WTC11 (cell line): ENCODE measurements at regions not wholly inside any gene's neighbourhood (a gene's known extent, or its start where the extent isn't known, plus 50 kb on each side); places are given as distances from the start of the nearest gene placed in this dataset.
A peak's percentile ranks its signal among the peaks of the same experiment; 100 is the strongest.

Source experiments
- ATAC-seq: fragments of 200-7000 bp; cut with Tn5 transposase; 2 replicates; pipeline ENCODE4 v1.10.0; 2021; ENCODE audit warnings: mild to moderate bottlenecking, moderate library complexity
- CTCF ChIA-PET: fragments of 300-600 bp; sonication (Branson Sonifier 250); formaldehyde crosslinking; loops from one replicate; lab custom pipeline; 2021; ENCODE audit warnings: antibody characterized with exemption; lab: Charles Lee
- POLR2A ChIA-PET: fragments of 350-600 bp; sonication (Branson Sonifier 250); formaldehyde crosslinking; loops from one replicate; lab custom pipeline; 2021; ENCODE audit warnings: antibody characterized with exemption; lab: Charles Lee
- DNase-seq: peaks from one replicate; pipeline ENCODE4 v3.0.0; 2021; ENCODE audit warnings: low spot score
- H3K27ac Mint-ChIP-seq: 2 replicates; pipeline ENCODE4 v1.8.0; 2021; ENCODE audit warnings: mixed read lengths
- H3K27me3 Mint-ChIP-seq: 2 replicates; pipeline ENCODE4 v1.8.0; 2021; ENCODE audit warnings: low read depth, mild to moderate bottlenecking, moderate library complexity, mixed read lengths
- H3K36me3 Mint-ChIP-seq: 2 replicates; pipeline ENCODE4 v1.8.0; 2021; ENCODE audit warnings: mixed read lengths
- H3K4me1 Mint-ChIP-seq: 2 replicates; pipeline ENCODE4 v1.8.0; 2022; ENCODE audit warnings: mixed read lengths
- H3K4me3 Mint-ChIP-seq: 2 replicates; pipeline ENCODE4 v1.8.0; 2021; ENCODE audit warnings: mild to moderate bottlenecking, moderate library complexity, mixed read lengths
- H3K9me3 Mint-ChIP-seq: 2 replicates; pipeline ENCODE4 v1.8.0; 2021; ENCODE audit warnings: mixed read lengths
- ATF1 ChIP-seq: sonication (generic); formaldehyde crosslinking; IDR thresholded peaks from 2 replicates; pipeline ENCODE4 v1.8.1; 2023; ENCODE audit warnings: mild to moderate bottlenecking, moderate library complexity, missing genetic modification reagents
- CBFB ChIP-seq: sonication (generic); formaldehyde crosslinking; IDR thresholded peaks from 2 replicates; pipeline ENCODE4 v1.8.1; 2022; ENCODE audit warnings: mild to moderate bottlenecking, low read depth, missing genetic modification reagents
- CDX4 ChIP-seq: fragments of 250-450 bp; sonication (Bioruptor Pico); IDR thresholded peaks from 2 replicates; pipeline ENCODE4 v1.9.0; 2021; ENCODE audit warnings: moderate library complexity, mild to moderate bottlenecking, inconsistent platforms, borderline replicate concordance
- EMX1 ChIP-seq: fragments of 250-450 bp; sonication (Bioruptor Pico); IDR thresholded peaks from 2 replicates; pipeline ENCODE4 v1.8.0; 2021; ENCODE audit warnings: mild to moderate bottlenecking
- MAX ChIP-seq: sonication (generic); formaldehyde crosslinking; IDR thresholded peaks from 2 replicates; pipeline ENCODE4 v1.8.0; 2022; ENCODE audit warnings: mild to moderate bottlenecking, missing genetic modification reagents
- NFYB ChIP-seq: sonication (generic); formaldehyde crosslinking; conservative IDR thresholded peaks from 2 replicates; pipeline ENCODE4 v1.8.0; 2022; ENCODE audit warnings: low read depth, missing genetic modification reagents
- OVOL2 ChIP-seq: fragments of 250-450 bp; sonication (Bioruptor Pico); IDR thresholded peaks from 2 replicates; pipeline ENCODE4 v1.9.0; 2021; ENCODE audit warnings: mild to moderate bottlenecking, borderline replicate concordance
- PRRX2 ChIP-seq: fragments of 250-450 bp; sonication (Bioruptor Pico); IDR thresholded peaks from 2 replicates; pipeline ENCODE4 v1.8.0; 2021; ENCODE audit warnings: mild to moderate bottlenecking
- RORB ChIP-seq: fragments of 250-450 bp; sonication (Bioruptor Pico); IDR thresholded peaks from 2 replicates; pipeline ENCODE4 v1.9.0; 2021; ENCODE audit warnings: mild to moderate bottlenecking
- SMAD4 ChIP-seq: sonication (generic); formaldehyde crosslinking; IDR thresholded peaks from 2 replicates; pipeline ENCODE4 v1.8.0; 2022; ENCODE audit warnings: mild to moderate bottlenecking, missing genetic modification reagents
- SOX15 ChIP-seq: fragments of 250-450 bp; sonication (Bioruptor Pico); IDR thresholded peaks from 2 replicates; pipeline ENCODE4 v1.9.0; 2021; ENCODE audit warnings: mild to moderate bottlenecking
- ZBTB21 ChIP-seq: sonication (generic); formaldehyde crosslinking; IDR thresholded peaks from 2 replicates; pipeline ENCODE4 v1.8.1; 2023; ENCODE audit warnings: mild to moderate bottlenecking, missing genetic modification reagents, borderline replicate concordance
- ZNF232 ChIP-seq: sonication (generic); formaldehyde crosslinking; IDR thresholded peaks from 2 replicates; pipeline ENCODE4 v1.8.0; 2022; ENCODE audit warnings: mild to moderate bottlenecking, missing genetic modification reagents
- ZNF396 ChIP-seq: fragments of 250-450 bp; sonication (Bioruptor Pico); IDR thresholded peaks from 2 replicates; pipeline ENCODE4 v1.8.0; 2021; ENCODE audit warnings: mild to moderate bottlenecking, moderate library complexity, borderline replicate concordance
- ZNF423 ChIP-seq: fragments of 250-450 bp; sonication (Bioruptor Pico); IDR thresholded peaks from 2 replicates; pipeline ENCODE4 v2.1.2; 2022; ENCODE audit warnings: mild to moderate bottlenecking, moderate library complexity
- ZNF671 ChIP-seq: fragments of 250-450 bp; sonication (Bioruptor Pico); IDR thresholded peaks from 2 replicates; pipeline ENCODE4 v1.8.0; 2021; ENCODE audit warnings: mild to moderate bottlenecking
- TF ChIP-seq, protein P1 (sequence below): sonication (generic); formaldehyde crosslinking; IDR thresholded peaks from 2 replicates; pipeline ENCODE4 v1.8.1; 2023; ENCODE audit warnings: mild to moderate bottlenecking, missing genetic modification reagents, moderate library complexity
- TF ChIP-seq, protein P2 (sequence below): sonication (generic); formaldehyde crosslinking; IDR thresholded peaks from 2 replicates; pipeline ENCODE4 v1.8.0; 2023; ENCODE audit warnings: missing genetic modification reagents
- TF ChIP-seq, protein P3 (sequence below): fragments of 250-450 bp; sonication (Bioruptor Pico); conservative IDR thresholded peaks from 2 replicates; pipeline ENCODE4 v1.9.0; 2021; ENCODE audit warnings: mild to moderate bottlenecking
- TF ChIP-seq, protein P4 (sequence below): sonication (generic); formaldehyde crosslinking; IDR thresholded peaks from 2 replicates; pipeline ENCODE4 v1.8.0; 2023; ENCODE audit warnings: missing genetic modification reagents, mild to moderate bottlenecking, borderline replicate concordance
- TF ChIP-seq, protein P5 (sequence below): sonication (generic); formaldehyde crosslinking; IDR thresholded peaks from 2 replicates; pipeline ENCODE4 v1.8.1; 2022; ENCODE audit warnings: low read depth, missing genetic modification reagents, borderline replicate concordance
- TF ChIP-seq, protein P6 (sequence below): sonication (generic); formaldehyde crosslinking; IDR thresholded peaks from 2 replicates; pipeline ENCODE4 v1.8.1; 2023; ENCODE audit warnings: mild to moderate bottlenecking, missing genetic modification reagents, borderline replicate concordance

DNA sequence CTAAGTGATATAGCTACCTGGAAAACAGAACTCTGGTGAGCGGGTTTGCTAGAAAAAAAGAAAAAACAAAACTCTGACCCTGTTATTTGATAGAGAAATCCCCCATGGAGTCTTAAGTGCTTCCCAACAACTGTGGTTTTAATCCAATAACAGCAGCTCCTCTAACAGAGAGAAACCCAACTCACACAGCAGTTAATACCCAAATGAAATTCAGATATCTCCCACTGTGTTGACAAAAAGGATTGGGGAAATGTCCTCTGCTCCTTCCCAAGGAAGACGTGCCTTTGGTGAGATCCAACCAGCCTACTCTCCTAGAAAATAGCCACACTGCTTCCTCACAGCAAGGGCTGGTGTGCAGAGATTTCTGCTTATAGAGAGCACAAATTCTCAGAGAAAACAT, 200.4 kb upstream of the FBXL4 start:
- H3K27ac Mint-ChIP-seq, result no peak overlapping the region
- no peak overlapping the region for H3K4me3 Mint-ChIP-seq
- DNase-seq (no peak), ATAC-seq (peak; percentile 31)
- ChIA-PET CTCF (interaction anchor here (1.3 to 2.3 kb wide), 2 partner anchors 72 to 86 kb away, joined by 3 to 9 read pairs; no protein-coding TSS in a partner anchor), POLR2A (no interaction called here)
- 0 out of 2 replicates have a peak, but pooled peaks cover 2% of the 10 kb centered on the region for H3K9me3 Mint-ChIP-seq
- peaks cover 10% of the 10 kb centered on the region for H3K4me1 Mint-ChIP-seq
- TF ChIP-seq, protein P1, sequence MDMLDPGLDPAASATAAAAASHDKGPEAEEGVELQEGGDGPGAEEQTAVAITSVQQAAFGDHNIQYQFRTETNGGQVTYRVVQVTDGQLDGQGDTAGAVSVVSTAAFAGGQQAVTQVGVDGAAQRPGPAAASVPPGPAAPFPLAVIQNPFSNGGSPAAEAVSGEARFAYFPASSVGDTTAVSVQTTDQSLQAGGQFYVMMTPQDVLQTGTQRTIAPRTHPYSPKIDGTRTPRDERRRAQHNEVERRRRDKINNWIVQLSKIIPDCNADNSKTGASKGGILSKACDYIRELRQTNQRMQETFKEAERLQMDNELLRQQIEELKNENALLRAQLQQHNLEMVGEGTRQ, result no peak
- TF ChIP-seq, protein P2, sequence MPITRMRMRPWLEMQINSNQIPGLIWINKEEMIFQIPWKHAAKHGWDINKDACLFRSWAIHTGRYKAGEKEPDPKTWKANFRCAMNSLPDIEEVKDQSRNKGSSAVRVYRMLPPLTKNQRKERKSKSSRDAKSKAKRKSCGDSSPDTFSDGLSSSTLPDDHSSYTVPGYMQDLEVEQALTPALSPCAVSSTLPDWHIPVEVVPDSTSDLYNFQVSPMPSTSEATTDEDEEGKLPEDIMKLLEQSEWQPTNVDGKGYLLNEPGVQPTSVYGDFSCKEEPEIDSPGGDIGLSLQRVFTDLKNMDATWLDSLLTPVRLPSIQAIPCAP (CRISPR knock-in tag), result no peak
- TF ChIP-seq ZBTB21, result no peak
- TF ChIP-seq EMX1 (CRISPR knock-in tag), result no peak
- TF ChIP-seq ZNF396 (CRISPR knock-in tag), result no peak
- no peak for TF ChIP-seq OVOL2 (CRISPR knock-in tag)
- TF ChIP-seq ZNF671 (CRISPR knock-in tag), result no peak
- no peak for TF ChIP-seq MAX (CRISPR knock-in tag)
- TF ChIP-seq ZNF423, result no peak
- TF ChIP-seq, protein P3, sequence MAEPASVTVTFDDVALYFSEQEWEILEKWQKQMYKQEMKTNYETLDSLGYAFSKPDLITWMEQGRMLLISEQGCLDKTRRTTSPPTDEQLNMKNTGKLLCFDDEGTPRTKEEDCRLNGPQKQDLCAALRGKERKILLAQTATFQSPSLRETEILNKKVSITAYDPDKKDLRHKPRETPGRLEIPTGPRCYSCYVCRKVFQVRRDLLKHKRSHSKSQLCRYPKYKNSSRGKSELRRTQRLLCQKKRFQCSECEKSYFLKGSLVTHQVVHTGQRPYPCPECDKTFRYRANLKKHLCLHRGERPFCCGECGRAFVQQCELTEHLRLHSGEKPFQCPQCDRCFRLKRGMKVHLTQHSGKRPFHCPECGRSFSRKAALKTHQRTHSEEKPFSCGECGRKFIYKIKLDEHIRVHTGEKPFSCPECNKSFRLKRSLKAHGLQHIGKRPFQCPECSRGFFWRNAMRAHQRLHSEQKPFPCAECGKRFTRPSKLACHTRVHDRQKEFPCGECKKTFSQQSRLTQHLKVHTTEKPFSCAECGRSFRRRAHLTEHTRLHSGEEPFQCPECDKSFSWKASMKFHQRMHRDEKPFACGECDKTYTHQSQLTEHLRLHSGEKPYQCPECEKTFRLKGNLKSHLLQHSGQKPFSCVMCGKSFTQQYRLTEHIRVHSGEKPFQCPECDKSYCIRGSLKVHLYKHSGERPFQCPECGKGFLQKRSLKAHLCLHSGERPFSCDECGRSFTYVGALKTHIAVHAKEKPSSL (CRISPR knock-in tag), result no peak
- no peak for TF ChIP-seq ATF1 (CRISPR knock-in tag)
- TF ChIP-seq, protein P4, sequence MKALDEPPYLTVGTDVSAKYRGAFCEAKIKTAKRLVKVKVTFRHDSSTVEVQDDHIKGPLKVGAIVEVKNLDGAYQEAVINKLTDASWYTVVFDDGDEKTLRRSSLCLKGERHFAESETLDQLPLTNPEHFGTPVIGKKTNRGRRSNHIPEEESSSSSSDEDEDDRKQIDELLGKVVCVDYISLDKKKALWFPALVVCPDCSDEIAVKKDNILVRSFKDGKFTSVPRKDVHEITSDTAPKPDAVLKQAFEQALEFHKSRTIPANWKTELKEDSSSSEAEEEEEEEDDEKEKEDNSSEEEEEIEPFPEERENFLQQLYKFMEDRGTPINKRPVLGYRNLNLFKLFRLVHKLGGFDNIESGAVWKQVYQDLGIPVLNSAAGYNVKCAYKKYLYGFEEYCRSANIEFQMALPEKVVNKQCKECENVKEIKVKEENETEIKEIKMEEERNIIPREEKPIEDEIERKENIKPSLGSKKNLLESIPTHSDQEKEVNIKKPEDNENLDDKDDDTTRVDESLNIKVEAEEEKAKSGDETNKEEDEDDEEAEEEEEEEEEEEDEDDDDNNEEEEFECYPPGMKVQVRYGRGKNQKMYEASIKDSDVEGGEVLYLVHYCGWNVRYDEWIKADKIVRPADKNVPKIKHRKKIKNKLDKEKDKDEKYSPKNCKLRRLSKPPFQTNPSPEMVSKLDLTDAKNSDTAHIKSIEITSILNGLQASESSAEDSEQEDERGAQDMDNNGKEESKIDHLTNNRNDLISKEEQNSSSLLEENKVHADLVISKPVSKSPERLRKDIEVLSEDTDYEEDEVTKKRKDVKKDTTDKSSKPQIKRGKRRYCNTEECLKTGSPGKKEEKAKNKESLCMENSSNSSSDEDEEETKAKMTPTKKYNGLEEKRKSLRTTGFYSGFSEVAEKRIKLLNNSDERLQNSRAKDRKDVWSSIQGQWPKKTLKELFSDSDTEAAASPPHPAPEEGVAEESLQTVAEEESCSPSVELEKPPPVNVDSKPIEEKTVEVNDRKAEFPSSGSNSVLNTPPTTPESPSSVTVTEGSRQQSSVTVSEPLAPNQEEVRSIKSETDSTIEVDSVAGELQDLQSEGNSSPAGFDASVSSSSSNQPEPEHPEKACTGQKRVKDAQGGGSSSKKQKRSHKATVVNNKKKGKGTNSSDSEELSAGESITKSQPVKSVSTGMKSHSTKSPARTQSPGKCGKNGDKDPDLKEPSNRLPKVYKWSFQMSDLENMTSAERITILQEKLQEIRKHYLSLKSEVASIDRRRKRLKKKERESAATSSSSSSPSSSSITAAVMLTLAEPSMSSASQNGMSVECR (CRISPR knock-in tag), result no peak
- TF ChIP-seq ZNF232 (CRISPR knock-in tag), result no peak
- no peak for TF ChIP-seq NFYB (CRISPR knock-in tag)
- H3K36me3 Mint-ChIP-seq, result no peaks in the 10 kb centered on the region; the same call in 1 of the 2 replicates
- H3K27me3 Mint-ChIP-seq, result peaks cover 4% of the 10 kb centered on the region; the same call in 1 of the 2 replicates

DNA sequence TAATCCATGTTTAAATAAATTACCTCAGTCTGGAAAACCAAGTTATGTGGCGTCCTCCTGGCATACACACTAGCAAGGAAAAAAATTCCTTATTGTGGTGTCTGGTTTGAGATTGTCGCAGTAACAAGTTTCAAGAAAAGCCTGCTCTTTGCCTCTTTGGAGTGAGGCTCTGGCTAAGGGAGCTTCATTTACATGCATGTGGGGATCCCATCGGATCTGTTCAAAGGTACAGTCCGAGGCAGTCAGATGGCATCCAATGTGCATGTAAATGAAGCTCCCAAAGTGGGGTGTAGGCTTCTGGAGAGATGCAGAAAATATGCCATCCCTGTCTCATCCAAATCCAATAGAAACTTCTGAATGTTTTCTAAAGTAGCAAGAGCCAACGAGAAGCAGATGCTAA, 199.5 kb upstream of the FBXL4 start:
- Mint-ChIP-seq H3K27ac (no peak overlapping the region), H3K36me3 (no peaks in the 10 kb centered on the region; the same call in 1 of the 2 replicates), H3K9me3 (peaks cover 7% of the 10 kb centered on the region; the same call in 1 of the 2 replicates), H3K4me1 (peaks cover 10% of the 10 kb centered on the region), H3K27me3 (peaks cover 4% of the 10 kb centered on the region; the same call in 1 of the 2 replicates), H3K4me3 (no peak overlapping the region)
- ChIA-PET POLR2A (no interaction called here), CTCF (interaction anchor here (1.3 to 2.3 kb wide), 3 partner anchors 73 to 95 kb away, joined by 3 to 9 read pairs (median 8); no protein-coding TSS in a partner anchor)
- ATAC-seq, result no peak
- DNase-seq, result no peak
- TF ChIP-seq CBFB, result no peak
- TF ChIP-seq PRRX2 (CRISPR knock-in tag), result no peak
- no peak for TF ChIP-seq SMAD4 (CRISPR knock-in tag)
- TF ChIP-seq, protein P5, sequence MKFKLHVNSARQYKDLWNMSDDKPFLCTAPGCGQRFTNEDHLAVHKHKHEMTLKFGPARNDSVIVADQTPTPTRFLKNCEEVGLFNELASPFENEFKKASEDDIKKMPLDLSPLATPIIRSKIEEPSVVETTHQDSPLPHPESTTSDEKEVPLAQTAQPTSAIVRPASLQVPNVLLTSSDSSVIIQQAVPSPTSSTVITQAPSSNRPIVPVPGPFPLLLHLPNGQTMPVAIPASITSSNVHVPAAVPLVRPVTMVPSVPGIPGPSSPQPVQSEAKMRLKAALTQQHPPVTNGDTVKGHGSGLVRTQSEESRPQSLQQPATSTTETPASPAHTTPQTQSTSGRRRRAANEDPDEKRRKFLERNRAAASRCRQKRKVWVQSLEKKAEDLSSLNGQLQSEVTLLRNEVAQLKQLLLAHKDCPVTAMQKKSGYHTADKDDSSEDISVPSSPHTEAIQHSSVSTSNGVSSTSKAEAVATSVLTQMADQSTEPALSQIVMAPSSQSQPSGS, result no peak
- TF ChIP-seq, protein P6, sequence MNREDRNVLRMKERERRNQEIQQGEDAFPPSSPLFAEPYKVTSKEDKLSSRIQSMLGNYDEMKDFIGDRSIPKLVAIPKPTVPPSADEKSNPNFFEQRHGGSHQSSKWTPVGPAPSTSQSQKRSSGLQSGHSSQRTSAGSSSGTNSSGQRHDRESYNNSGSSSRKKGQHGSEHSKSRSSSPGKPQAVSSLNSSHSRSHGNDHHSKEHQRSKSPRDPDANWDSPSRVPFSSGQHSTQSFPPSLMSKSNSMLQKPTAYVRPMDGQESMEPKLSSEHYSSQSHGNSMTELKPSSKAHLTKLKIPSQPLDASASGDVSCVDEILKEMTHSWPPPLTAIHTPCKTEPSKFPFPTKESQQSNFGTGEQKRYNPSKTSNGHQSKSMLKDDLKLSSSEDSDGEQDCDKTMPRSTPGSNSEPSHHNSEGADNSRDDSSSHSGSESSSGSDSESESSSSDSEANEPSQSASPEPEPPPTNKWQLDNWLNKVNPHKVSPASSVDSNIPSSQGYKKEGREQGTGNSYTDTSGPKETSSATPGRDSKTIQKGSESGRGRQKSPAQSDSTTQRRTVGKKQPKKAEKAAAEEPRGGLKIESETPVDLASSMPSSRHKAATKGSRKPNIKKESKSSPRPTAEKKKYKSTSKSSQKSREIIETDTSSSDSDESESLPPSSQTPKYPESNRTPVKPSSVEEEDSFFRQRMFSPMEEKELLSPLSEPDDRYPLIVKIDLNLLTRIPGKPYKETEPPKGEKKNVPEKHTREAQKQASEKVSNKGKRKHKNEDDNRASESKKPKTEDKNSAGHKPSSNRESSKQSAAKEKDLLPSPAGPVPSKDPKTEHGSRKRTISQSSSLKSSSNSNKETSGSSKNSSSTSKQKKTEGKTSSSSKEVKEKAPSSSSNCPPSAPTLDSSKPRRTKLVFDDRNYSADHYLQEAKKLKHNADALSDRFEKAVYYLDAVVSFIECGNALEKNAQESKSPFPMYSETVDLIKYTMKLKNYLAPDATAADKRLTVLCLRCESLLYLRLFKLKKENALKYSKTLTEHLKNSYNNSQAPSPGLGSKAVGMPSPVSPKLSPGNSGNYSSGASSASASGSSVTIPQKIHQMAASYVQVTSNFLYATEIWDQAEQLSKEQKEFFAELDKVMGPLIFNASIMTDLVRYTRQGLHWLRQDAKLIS, result no peak
- no peak for TF ChIP-seq RORB (CRISPR knock-in tag)
- TF ChIP-seq SOX15, result no peak
- no peak for TF ChIP-seq ZNF423
- TF ChIP-seq CDX4 (CRISPR knock-in tag), result no peak
